Glomerular visceral epithelial cell (primary cell): ENCODE measurements at regions not wholly inside any gene's neighbourhood (a gene's known extent, or its start where the extent isn't known, plus 50 kb on each side); places are given as distances from the start of the nearest gene placed in this dataset.
"Not testable (repeated sequence)": the region's sequence is repeated elsewhere in the genome, so short reads cannot be mapped to it uniquely, and the experiment has no call there.

Experiments
- DNase-seq: peaks from one replicate; pipeline ENCODE4 v3.0.0-alpha.2; 2016; ENCODE audit errors: extremely low spot score

- DNase-seq = not testable (repeated sequence)
These were observed 175.0 kb upstream of the PLGLB2 start for GRCh38 chr2:87572906-87573305.

- DNase-seq = not testable (repeated sequence)
These were observed 174.3 kb upstream of the PLGLB2 start for GRCh38 chr2:87573386-87574192.

GRCh38 chr2:87574193-87575119 is 173.4 kb upstream of the PLGLB2 start:
- DNase-seq = not testable (repeated sequence)

- not testable (repeated sequence) for DNase-seq
These were observed 172.7 kb upstream of the PLGLB2 start for GRCh38 chr2:87575138-87575537.

- not testable (repeated sequence) for DNase-seq
These were observed 170.5 kb upstream of the PLGLB2 start for GRCh38 chr2:87577358-87577757.

GRCh38 chr2:87582152-87582551 is 165.7 kb upstream of the PLGLB2 start:
- DNase-seq = not testable (repeated sequence)

GRCh38 chr2:87582579-87582978 is 165.3 kb upstream of the PLGLB2 start:
- DNase-seq = peak; percentile 23

- not testable (repeated sequence) for DNase-seq
These were observed 164.5 kb upstream of the PLGLB2 start for GRCh38 chr2:87583370-87583769.

GRCh38 chr2:87583803-87584202 is 164.1 kb upstream of the PLGLB2 start:
- DNase-seq = not testable (repeated sequence)

GRCh38 chr2:87584268-87584906 is 163.5 kb upstream of the PLGLB2 start:
- DNase-seq = not testable (repeated sequence)

GRCh38 chr2:87587934-87588333 is 160.0 kb upstream of the PLGLB2 start:
- not testable (repeated sequence) for DNase-seq

GRCh38 chr2:87592974-87593373 is 154.9 kb upstream of the PLGLB2 start:
- not testable (repeated sequence) for DNase-seq

GRCh38 chr2:87593784-87594610 is 153.9 kb upstream of the PLGLB2 start:
- peak; percentile 46 for DNase-seq

- DNase-seq = not testable (repeated sequence)
These were observed 153.3 kb upstream of the PLGLB2 start for GRCh38 chr2:87594611-87594992.

GRCh38 chr2:87595017-87595416 is 152.9 kb upstream of the PLGLB2 start:
- not testable (repeated sequence) for DNase-seq

- not testable (repeated sequence) for DNase-seq
These were observed 146.9 kb upstream of the PLGLB2 start for GRCh38 chr2:87600961-87601360.

GRCh38 chr2:87602118-87602517 is 145.8 kb upstream of the PLGLB2 start:
- not testable (repeated sequence) for DNase-seq

GRCh38 chr2:87602728-87603127 is 145.2 kb upstream of the PLGLB2 start:
- not testable (repeated sequence) for DNase-seq

GRCh38 chr2:87603418-87604278 is 144.2 kb upstream of the PLGLB2 start:
- DNase-seq = not testable (repeated sequence)

GRCh38 chr2:87604279-87604818 is 143.5 kb upstream of the PLGLB2 start:
- not testable (repeated sequence) for DNase-seq
